ENCODE measurements at regions not wholly inside any gene's neighbourhood (a gene's known extent, or its start where the extent isn't known, plus 50 kb on each side); places are given as distances from the start of the nearest gene placed in this dataset.

DNA sequence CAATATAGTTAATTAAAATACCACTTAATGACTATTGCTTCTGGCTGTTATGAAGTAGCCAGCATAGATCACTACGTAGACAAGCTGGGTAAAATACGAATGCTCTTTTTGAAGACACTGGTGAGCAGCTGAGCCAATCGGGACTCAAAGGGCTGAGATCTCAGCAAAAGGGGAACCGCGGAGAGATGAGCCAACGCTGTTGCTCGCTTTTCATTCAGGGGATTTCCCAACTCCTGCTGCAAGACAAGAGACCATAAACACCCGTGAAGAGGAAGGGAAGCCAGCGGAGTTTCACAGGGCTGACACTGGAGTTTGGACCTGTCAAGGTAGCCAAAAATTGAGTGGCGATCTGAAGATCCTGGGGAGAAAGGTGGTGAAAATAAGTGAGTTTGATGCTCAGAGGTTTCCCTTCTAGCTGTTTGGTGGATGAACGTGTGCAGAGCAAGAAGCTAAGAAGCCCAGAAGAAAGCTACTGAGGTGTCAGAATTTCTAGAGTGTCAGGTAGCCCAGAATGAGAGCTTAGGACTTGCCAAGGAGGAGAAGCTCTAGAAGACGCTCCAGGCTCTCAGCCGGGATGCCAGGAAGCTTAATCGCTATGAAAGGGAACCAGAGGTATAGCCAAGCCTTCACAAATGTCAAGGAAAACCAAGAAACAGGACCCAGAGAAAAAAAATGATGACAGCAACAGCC lies 79.6 kb upstream of the RNU6ATAC start:
- no peak for DNase-seq (ENCODE audit: low spot score in 2 of 2)
- no peak for FAIRE-seq

DNA sequence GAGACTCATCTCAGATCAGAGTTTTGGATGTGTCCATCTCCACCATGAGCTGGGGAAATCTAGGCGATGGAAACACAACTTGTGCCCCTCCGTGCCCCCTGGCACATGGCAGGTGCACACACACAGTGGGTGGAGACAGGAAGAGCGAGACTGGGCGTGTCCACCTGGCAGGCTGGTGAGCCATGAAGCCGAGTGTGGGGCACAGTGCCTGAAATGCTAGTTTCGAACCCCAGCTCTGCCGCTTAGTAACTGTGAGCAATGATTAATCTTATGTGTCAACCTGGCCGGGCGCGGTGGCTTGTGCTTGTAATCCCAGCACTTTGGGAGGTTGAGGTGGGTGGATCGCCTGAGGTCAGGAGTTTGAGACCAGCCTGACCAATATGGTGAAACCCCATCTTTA lies 80.8 kb upstream of the RNU6ATAC start:
- FAIRE-seq, result no peak
- DNase-seq (ENCODE audit: low spot score in 2 of 2), result no peak

DNA sequence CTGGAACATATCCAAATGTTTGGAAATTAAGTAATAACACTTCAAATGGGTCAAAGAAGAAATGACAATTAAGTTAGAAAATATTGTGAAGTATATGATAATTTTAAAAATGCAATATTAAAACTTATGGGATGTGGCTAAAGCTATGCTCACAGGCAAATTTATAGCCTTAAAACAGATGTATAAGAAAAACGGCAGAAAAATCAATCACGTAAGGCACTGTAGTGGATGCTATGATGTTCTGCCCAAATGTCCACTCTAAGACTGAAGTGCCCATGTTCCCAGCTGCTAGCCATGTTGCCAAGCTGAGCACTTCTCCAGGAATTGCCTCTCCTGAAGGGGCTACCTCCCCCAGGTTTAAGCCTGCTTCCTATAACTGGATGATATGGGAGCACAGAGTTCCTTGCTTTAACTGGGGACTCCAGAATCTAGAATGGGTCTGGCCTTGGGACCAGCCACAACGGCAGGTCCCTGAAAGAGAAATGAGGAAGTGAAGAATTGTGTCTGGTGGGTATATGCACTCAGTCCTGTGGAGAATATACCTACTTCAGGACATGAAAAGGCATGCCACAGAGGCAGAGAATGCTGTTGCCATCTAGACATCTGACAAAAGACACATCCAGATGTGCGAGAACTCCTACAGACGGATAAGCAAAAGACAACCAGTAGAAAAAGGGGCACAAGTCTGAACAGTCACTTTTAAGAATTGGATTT lies 78.2 kb upstream of the RXRA start:
- FAIRE-seq, result no peak

DNA sequence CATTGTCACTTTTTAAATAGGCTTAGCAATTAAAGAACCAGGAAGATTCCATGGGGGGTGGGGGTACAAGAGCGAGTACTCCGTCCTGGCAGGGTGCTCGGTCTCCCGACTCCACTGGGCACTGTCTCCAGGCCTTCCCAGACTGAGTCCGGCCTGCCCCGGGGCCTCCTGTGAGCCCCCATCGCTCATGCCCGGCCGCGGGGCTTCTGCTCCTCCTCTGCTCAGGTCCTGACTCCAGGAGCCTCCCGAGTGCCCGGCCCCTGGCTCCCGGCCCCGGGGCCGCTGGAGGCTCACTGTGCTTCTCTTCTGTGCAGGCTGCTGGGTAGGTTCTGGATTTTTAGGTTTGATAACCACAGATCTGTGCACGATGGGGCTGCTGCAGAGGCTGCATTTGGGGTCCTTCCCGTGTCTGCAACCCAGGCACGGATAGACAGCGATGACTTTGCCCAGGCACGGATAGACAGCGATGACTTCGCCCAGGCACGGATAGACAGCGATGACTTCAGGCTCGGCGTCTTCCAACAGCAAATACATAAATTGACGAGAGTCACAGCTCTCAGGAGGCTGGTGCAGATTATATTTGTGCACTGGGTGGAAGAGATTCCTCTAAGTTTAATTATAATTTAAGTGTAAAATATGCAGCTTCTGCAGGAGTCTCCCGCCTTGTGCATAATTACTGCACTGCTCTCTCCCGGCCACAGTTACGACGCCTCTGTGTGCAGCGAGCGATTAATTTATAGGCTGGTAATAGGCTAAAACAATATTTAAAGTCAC lies 74.8 kb upstream of the RXRA start:
- no peak for FAIRE-seq
- DNase-seq (ENCODE audit: low spot score in 2 of 2), result no peak

More for the DNA sequence above, 78.2 kb upstream of the RXRA start:
- no peak for DNase-seq (ENCODE audit: low spot score in 2 of 2)

DNA sequence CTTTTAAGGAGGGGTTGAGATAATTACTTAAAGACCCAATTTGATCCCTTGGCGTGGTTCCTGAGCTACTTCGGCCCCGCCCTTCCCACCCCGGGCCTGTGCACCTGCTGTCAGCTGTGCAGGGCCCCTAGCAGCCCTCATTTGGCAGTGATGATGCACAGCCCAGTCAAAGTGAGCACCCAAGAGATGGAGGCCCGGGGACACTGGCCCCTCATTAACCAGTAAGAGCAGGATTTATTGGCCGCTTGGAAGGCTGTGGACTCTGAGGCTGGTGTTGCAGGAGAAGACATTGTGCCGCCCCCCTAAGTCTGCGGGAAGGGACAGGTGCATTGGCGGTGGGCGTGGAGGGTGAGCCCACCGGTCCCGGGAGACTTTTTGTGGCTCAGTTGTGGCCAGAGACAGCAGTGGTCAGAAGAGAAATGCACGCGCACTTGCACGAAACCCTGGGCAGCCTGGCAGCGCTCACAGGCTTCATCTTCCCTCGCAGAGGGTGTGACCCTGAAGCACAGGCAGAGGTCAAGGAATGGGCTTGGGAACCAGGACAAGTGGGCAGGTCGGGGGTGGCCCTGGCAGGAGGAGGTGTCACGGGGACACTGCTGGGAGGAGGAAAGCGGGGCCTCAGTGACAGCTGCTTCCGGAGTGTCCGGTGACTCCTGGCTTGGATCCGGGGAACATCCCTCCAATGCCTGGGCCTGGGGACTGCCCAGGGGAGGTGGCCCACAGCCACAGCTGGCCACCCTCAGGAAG lies 74.0 kb upstream of the RXRA start:
- DNase-seq (ENCODE audit: low spot score in 2 of 2), result no peak
- no peak for FAIRE-seq

DNA sequence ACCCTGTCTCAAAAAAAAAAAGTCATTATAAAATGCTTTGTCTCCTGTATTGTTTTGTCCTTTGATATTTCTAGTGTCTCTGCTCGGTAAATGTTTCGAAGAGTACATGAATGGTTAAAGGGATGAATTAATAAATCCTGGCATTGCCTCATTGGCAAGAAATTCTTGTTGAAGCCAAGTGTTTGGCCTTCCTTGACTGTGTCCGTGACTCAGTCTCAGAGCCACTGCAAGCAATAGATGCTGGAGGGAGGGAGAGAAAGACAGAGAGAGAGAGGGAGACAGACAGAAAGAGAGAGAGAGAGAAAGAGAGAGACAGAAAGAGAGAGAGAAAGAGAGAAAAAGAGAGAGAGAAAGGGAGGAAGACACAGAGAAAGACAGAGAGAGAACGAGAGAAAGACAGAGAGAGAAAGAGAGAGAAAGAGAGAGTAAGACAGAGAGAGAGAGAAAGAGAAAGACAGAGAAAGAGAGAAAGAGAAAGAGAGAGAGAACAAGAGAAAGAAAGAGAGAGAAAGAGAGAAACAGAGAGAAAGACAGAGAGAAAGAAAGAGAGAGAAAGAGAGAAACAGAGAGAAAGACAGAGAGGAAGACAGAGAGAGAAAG lies 72.5 kb upstream of the RXRA start:
- no peak for DNase-seq (ENCODE audit: low spot score in 2 of 2)
- no peak for FAIRE-seq

DNA sequence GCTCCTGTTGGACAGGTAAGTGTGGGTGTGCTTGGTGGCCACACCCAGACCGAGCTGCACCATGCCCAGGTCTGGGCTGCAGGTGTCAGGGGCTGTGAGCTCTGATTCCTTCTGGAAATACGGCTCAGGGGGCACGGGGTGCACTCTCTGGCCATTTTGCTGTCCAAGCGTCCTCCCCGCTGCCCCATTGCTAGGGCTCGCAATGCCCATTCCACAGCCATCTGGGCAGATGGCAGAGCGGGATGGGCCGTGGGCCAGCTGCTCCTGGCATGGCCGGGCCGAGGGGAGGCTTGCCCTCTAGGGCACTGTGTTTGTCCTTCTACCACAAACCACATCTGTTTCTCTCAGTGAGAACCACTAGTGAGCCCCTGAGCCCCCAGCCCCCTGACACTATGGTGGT lies 67.9 kb upstream of the RXRA start:
- FAIRE-seq, result no peak
- DNase-seq (ENCODE audit: low spot score in 2 of 2), result no peak

DNA sequence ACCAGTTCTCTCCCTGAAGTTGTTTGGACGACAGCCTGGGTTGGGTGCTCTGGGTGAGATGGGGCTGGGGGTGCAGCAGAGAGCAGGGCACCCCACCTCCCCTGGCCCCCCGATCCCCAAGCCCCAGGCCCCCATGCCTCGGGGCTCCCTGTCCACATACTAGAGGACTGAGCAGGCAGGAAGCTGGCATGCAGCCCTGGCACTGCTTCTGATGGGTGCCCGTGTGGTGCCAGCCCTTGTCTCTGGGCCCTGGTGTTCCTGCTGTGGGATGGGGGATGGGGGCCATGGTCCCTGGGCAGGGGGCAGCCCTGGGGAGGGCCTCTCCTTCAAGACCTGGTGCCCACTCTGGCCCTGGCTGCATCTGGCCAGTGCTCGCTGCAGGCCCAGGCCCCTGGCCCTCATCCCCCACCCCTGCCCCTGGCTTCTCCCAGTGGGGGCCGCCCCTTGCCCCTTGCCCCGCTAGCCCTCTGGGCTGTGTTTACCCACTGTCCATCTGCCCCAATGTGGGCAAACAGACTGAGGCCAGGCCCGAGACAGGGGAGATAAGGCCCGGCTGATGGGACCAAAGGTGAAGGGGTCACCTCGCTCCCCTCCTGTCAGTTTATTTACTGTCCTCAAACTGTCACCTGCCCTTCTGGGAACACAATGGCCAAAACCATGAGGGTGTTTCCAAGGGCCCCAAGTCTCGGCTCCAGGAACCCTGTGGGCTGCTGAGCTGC lies 67.3 kb upstream of the RXRA start:
- DNase-seq (ENCODE audit: low spot score in 2 of 2) (peak in 1 of 2 donors; percentile 52), FAIRE-seq (no peak)

DNA sequence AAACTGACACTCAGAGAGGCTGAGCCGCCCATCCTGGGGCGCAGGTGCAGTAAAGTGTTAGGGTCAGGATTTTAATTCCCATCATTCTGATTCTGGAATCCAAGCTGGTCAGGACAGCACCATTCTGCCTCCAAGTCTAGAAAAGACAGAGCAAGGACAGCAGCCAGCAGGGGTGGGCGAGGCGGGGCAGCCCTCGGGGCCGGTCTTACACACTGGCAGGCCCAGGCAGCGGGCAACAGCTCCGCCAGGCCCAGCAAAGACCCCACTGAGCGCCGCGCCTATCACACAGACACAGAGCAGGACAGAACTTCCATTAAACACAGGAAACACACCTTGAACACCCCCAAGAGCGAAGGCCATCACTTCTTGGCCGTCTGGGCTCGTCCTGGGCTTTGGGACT lies 66.5 kb upstream of the RXRA start:
- no peak for FAIRE-seq
- DNase-seq (ENCODE audit: low spot score in 2 of 2), result no peak

DNA sequence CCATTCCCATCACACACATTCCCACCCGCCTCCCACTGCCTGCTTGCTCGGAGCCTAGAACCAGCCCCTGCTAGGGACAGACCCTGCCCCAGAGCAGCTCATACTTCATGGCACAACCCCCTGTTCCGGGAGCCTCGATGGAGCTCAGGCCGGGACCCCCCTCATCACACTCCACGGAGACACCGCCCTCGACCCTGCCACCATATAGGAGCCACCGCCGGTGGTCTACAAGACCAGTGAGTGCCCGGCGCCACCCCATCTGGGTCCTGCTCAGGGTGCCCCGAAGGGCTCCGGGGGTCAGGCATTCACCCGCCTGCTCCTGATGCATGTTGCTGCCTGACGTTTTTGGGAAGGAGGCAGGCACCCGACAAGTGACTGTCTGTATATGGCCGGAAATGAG lies 65.5 kb upstream of the RXRA start:
- DNase-seq (ENCODE audit: low spot score in 2 of 2) (no peak), FAIRE-seq (no peak)

DNA sequence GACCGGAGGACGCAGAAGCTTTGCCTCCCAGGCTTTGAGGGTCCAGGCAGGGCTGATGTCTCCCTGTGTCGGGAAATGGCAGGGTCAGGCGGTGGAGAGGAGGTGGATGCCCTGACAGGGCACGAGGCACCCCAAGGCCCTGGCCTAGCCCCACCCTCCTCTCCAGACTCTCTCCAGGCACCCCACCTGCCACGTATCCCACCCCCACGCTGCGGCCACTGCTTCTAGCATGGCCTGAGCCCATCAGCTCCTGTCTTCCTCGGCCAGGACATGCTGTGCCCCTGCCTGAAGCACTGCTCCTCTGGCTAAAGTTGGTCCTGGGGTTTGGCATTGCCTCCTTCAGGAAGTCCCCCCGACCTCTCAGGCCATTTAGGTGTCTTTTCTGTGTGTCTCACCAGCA lies 64.2 kb upstream of the RXRA start:
- no peak for DNase-seq (ENCODE audit: low spot score in 2 of 2)
- no peak for FAIRE-seq

DNA sequence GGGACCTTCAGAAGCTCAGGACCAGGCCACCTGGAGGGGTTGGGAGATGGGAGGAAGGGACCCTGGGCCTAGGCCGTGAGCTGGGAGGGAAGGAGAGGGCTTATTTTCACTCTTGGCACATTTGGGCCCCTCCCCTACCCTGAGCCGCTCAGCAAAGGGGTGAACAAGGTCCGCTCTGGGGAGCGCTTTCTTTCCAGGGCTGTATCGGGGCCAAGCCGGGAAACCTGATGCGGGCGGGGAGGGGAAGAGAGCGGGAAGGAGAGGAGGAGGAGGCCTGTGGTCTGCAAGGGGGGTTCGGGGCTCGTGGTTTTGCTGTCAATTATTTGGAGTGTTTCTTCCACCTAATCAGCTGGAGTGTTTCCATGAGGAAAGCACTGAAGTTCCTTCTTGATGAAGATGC lies 62.7 kb upstream of the RXRA start:
- no peak for FAIRE-seq
- DNase-seq (ENCODE audit: low spot score in 2 of 2), result no peak

DNA sequence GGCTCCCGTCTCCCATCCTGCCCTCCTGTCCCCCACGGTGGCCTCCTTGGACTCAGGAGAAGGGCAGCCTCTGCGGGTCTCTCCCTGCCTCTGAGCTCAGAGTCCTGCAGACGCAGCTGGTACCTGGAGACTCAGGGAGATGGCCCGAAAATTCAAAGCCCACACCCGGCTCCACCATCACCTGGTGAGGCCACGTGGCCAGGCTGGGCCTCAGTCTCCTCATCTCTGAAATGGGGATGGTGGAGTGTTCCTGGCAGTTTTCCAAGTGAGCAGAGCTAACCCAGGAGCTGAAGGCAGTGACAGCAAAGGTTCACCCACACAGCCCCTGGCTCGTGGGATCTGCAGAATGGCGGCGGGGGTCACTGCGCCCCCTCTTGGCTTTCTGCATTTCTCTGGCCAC lies 62.1 kb upstream of the RXRA start:
- no peak for FAIRE-seq

DNA sequence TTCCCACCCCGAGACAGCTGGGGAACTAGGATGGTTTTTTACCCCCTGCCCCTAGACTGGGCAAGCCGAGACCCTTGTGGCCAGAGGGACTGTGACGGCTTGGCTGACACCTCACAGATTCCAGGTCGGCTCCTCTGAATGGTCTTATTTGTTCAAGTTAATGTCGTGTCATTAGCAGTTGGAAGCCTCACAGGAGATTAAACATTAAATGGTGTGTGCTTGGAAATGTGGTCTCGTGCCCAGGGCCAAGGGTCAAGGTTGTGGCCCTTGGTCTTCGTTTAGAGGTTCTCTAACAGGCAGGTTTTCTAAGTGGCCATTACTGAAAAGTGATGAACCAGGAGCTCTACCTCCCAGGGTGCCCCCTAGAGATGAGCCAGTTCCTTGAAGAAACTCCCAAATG lies 61.2 kb upstream of the RXRA start:
- FAIRE-seq (no peak), DNase-seq (ENCODE audit: low spot score in 2 of 2) (no peak)

More for the DNA sequence above, 62.1 kb upstream of the RXRA start:
- no peak for DNase-seq (ENCODE audit: low spot score in 2 of 2)

DNA sequence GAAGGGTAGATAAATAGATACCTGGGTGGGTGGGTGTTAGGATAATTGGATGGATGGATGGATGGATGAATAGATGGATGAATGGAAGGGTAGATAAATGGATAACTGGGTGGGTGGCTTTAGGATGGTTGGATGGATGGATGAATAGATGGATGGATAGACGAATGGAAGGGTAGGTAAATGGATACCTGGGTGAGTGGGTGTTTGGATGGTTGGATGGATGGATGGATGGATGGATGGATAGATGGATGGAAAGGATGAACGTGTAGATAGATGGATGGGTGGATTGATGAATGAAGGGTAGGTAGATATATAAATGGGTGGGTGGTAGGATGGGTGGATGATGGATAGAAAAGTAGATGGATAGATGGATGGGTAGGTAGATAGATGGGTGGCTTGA lies 59.8 kb upstream of the RXRA start:
- FAIRE-seq (no peak), DNase-seq (ENCODE audit: low spot score in 2 of 2) (no peak)

DNA sequence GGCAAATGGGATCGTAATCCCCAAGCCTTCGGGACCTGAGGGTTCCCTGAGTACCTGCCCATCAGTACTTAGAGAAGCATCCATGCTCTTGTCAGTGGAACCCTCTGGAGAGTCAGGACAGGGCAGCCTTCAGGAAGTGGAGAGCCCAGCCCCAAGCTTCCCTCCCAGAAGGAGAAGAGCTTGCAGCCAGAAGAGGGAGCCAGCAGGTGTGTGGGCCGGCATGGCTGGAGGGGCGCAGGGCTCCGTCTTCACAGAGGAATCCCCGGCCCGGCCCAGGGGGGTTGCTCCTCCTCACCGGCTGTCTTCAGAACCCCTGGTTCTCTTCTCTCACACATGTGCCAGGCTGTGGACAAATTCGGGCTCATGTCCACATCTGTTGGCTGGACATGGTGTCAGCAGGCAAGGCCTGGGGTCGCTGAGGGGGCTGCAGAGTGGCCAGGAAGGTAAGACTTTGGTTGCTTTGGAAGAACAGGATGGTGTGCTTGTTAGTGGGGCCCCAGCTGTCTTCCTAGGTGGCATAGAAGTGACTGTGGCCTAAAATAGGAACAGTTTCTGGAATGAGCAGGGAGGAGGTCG lies 58.9 kb upstream of the RXRA start:
- FAIRE-seq (no peak), DNase-seq (ENCODE audit: low spot score in 2 of 2) (no peak)

DNA sequence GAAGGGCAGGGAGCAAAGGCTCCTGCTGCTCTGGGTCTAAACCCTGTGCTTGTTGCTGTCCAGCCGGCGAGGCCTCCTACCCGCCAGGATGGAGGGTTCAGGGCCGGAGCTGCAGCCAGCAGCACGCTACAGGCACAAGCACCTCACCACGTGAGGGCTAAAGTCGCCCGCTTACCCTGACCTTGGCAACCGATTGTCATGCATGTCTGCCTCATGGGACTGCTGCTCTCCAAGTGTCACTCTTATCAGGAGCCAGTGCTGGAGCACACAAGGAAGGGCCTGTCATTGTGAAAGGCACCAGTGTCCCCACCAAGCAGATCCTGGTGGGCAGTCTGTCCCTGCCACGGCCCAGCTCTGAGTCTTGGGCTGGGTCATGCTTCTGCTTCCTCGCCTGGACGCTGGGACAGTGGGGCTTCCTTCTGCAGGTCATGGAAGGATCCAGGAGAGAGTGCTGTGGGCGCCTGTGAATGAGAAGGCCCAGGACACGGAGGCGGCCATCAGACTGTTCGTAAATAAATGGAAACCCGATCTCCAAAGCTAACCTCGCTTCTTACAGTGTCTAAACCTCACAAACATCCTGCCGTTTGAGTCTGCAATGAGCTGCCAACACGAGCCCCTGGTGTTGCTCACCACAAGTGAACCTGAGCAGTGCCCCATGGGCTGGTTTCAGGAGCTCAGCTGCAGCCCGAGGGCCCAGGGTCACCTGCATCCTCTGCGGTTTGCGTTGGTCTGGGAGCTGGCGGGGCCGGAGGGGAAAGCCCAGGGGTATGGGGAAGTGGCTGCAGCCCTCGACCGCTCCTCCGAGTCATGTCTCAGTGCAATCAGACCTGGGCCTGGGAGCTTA lies 58.2 kb upstream of the RXRA start:
- no peak for DNase-seq (ENCODE audit: low spot score in 2 of 2)
- no peak for FAIRE-seq

DNA sequence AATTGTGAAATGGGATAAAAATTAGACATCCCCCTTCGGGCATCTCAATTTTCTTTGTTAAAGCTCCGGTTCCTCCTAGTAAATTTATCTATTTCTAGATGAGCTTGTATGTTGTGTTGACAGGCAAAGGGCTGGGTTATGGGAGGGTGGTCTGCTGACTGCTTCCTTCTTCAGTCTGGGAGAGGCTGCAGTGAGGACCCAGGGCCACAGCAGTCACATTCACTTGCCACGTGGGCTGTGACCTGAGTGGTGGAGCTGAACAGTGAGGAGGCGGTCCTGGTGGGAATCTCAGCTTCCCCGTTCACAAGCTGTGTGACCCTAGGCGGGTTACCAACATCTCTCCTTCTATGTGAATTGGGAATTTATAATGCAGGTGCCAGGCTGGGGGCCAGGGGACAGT lies 57.5 kb upstream of the RXRA start:
- FAIRE-seq (no peak), DNase-seq (ENCODE audit: low spot score in 2 of 2) (no peak)
